GM23338 (cell line): ENCODE measurements at regions not wholly inside any gene's neighbourhood (a gene's known extent, or its start where the extent isn't known, plus 50 kb on each side); places are given as distances from the start of the nearest gene placed in this dataset.

Source experiments
- ATAC-seq: fragments of 200-7000 bp; cut with Tn5 transposase; 3 replicates; pipeline ENCODE4 v1.9.1; 2020
- DNase-seq: peaks from one replicate; pipeline ENCODE4 v3.0.0-alpha.2; 2015; ENCODE audit warnings: low spot score
- H2AFZ ChIP-seq: fragments of 200-600 bp; sonication (generic); 2 replicates; pipeline ENCODE4 v1.8.0; 2016; ENCODE audit warnings: antibody characterized with exemption, mild to moderate bottlenecking, moderate library complexity
- H3F3A ChIP-seq: fragments of 200-600 bp; sonication (generic); replicated peaks from 2 replicates; pipeline ENCODE4 v1.8.0; 2017; ENCODE audit warnings: antibody characterized with exemption, mixed run types, low read depth
- H3K27ac ChIP-seq: fragments of 200-600 bp; sonication (generic); 2 replicates; pipeline ENCODE4 v1.6.1; 2016; ENCODE audit warnings: low read depth
- H3K27me3 ChIP-seq: fragments of 200-600 bp; sonication (generic); 2 replicates; pipeline ENCODE4 v1.8.0; 2016; ENCODE audit warnings: mild to moderate bottlenecking, mixed run types, moderate library complexity; ENCODE audit not compliant: insufficient read depth
- H3K36me3 ChIP-seq: fragments of 200-600 bp; sonication (generic); 2 replicates; pipeline ENCODE4 v1.8.0; 2016; ENCODE audit warnings: mild to moderate bottlenecking; ENCODE audit not compliant: insufficient read depth
- H3K4me1 ChIP-seq: fragments of 200-600 bp; sonication (generic); 2 replicates; pipeline ENCODE4 v1.8.0; 2016; ENCODE audit warnings: mild to moderate bottlenecking, moderate library complexity; ENCODE audit not compliant: insufficient read depth
- H3K4me2 ChIP-seq: fragments of 200-600 bp; sonication (generic); 2 replicates; pipeline ENCODE4 v1.7.1; 2017; ENCODE audit warnings: mixed run types
- H3K4me3 ChIP-seq: fragments of 200-600 bp; sonication (generic); 2 replicates; pipeline ENCODE4 v1.6.1; 2016; ENCODE audit warnings: mixed run types
- H3K79me2 ChIP-seq: fragments of 200-600 bp; sonication (generic); replicated peaks from 2 replicates; pipeline ENCODE4 v1.8.0; 2017; ENCODE audit warnings: mild to moderate bottlenecking; ENCODE audit not compliant: insufficient read depth
- H3K9me2 ChIP-seq: fragments of 200-600 bp; sonication (generic); 2 replicates; pipeline ENCODE4 v1.8.0; 2017; ENCODE audit not compliant: insufficient read depth
- H4K20me1 ChIP-seq: fragments of 200-600 bp; sonication (generic); replicated peaks from 2 replicates; pipeline ENCODE4 v1.8.0; 2017; ENCODE audit warnings: mild to moderate bottlenecking; ENCODE audit not compliant: insufficient read depth
- H3K27ac Mint-ChIP-seq: 2 replicates; pipeline ENCODE4 v1.8.0; 2020; ENCODE audit warnings: inconsistent platforms, mild to moderate bottlenecking, moderate library complexity, mixed read lengths
- H3K27me3 Mint-ChIP-seq: 3 replicates; pipeline ENCODE4 v1.8.0; 2022; ENCODE audit warnings: low read depth, mild to moderate bottlenecking, moderate library complexity, mixed read lengths, inconsistent platforms; ENCODE audit not compliant: insufficient read depth, poor library complexity
- H3K36me3 Mint-ChIP-seq: 3 replicates; pipeline ENCODE4 v1.8.0; 2021; ENCODE audit warnings: low read depth, mild to moderate bottlenecking, inconsistent platforms, moderate library complexity, mixed read lengths
- H3K4me1 Mint-ChIP-seq: 3 replicates; pipeline ENCODE4 v1.8.0; 2020; ENCODE audit warnings: mild to moderate bottlenecking, inconsistent platforms, mixed read lengths
- H3K4me3 Mint-ChIP-seq: 3 replicates; pipeline ENCODE4 v1.8.0; 2021; ENCODE audit warnings: moderate library complexity, mild to moderate bottlenecking, inconsistent platforms, mixed read lengths
- H3K9me3 Mint-ChIP-seq: 3 replicates; pipeline ENCODE4 v1.8.0; 2020; ENCODE audit warnings: moderate library complexity, mild to moderate bottlenecking, inconsistent platforms, mixed read lengths
- CTCF ChIP-seq, 2 experiments: fragments of 200-600 bp in 1 of 2; sonication (generic) in 1 of 2; conservative IDR thresholded peaks; 2 replicates each; pipeline versions ENCODE4 v1.5.1 to v1.6.1; 2016 to 2017; ENCODE audit warnings: antibody characterized with exemption in 2 of 2, low read depth in 2 of 2, mild to moderate bottlenecking in 2 of 2, moderate library complexity in 1 of 2
- EZH2phosphoT487 ChIP-seq: fragments of 200-600 bp; sonication (generic); IDR thresholded peaks from one replicate; pipeline ENCODE4 v1.8.1; 2018; ENCODE audit warnings: antibody characterized with exemption; ENCODE audit not compliant: unreplicated experiment
- NANOG ChIP-seq: IDR thresholded peaks from 2 replicates; pipeline ENCODE4 v1.6.1; 2016; ENCODE audit warnings: antibody characterized with exemption, borderline replicate concordance
- ZNF462 ChIP-seq: fragments of 250-450 bp; sonication (Bioruptor Pico); IDR thresholded peaks from 2 replicates; pipeline ENCODE4 v1.5.0; 2020; ENCODE audit warnings: mild to moderate bottlenecking, moderate library complexity

- 0 out of 4 replicates have a peak, but pooled peaks of 1 of the 2 experiments have one; percentile 7 for TF ChIP-seq CTCF (conservative IDR thresholded peaks at IDR 0.05; ENCODE audit: low read depth in 2 of 2)
- no peak for TF ChIP-seq ZNF462 (CRISPR knock-in tag)
- TF ChIP-seq EZH2phosphoT487 = no peak
- no peak for TF ChIP-seq NANOG
- Mint-ChIP-seq H3K4me1 (peaks cover 26% of the 10 kb centered on the region), H3K27me3 (peaks cover 7% of the 10 kb centered on the region), H3K4me3 (no peak overlapping the region; the same call in 2 of the 3 replicates), H3K9me3 (no peaks in the 10 kb centered on the region), H3K27ac (no peak overlapping the region), H3K36me3 (no peaks in the 10 kb centered on the region)
- Histone ChIP-seq H3F3A (no peaks in the 10 kb centered on the region), H3K36me3 (no peaks in the 10 kb centered on the region), H2AFZ (no peak overlapping the region), H3K27ac (no peak overlapping the region), H3K4me3 (no peak overlapping the region), H3K4me2 (no peak overlapping the region), H3K27me3 (no peaks in the 10 kb centered on the region), H4K20me1 (no peaks in the 10 kb centered on the region), H3K4me1 (peaks cover 15% of the 10 kb centered on the region), H3K9me2 (0 out of 2 replicates have a peak, but pooled peaks cover 7% of the 10 kb centered on the region), H3K79me2 (no peaks in the 10 kb centered on the region)
- peak; percentile 23 for ATAC-seq
- DNase-seq = peak; percentile 33
These were observed 68.4 kb upstream of the TINAGL1 start for GRCh38 chr1:31507676-31508530.
